ENCODE measurements at regions not wholly inside any gene's neighbourhood (a gene's known extent, or its start where the extent isn't known, plus 50 kb on each side); places are given as distances from the start of the nearest gene placed in this dataset.

- no peak for DNase-seq (ENCODE audit: low spot score)
These were observed 509.2 kb downstream of the TDRD15 start for GRCh38 chr2:21633015-21633414.

DNA sequence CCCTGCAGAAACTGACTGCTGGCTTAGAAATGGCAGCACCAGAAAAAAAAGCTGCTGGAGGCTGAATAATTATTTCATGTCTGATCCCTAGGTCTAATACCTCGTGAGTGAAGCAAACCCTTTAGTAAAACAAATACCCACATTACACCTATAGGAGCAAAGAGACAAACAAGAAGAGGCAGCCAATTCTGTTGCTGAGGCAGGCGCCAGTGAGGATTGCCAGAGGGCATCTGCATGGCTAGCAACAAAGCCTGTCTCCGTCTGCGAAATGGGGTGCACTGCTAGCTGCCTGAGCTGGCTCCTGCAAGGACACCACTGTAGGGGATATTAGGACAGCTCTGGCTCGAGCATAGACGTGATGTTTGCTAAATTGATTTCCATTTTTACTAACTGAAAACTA, 509.7 kb downstream of the TDRD15 start:
- no peak for DNase-seq (ENCODE audit: low spot score)

DNA sequence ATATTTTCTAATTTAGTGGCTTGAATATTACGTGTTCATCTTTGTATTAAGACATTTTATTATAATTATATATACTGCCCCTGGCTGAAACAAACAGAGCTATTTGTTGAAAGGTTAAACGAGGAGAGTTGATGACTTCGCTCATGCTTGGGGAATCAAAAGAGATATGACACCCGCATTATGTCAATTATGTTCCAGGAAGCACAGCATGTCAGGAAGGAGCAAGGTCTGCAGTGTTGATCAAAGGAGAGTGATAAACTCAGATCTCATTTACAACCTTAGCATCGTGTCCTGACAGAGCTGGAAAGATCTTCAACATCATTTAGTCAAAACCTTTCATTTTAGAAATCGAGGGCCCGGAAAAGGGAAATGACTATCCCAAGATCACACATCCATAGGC, 510.1 kb downstream of the TDRD15 start:
- DNase-seq (ENCODE audit: low spot score), result no peak

- no peak for DNase-seq (ENCODE audit: low spot score)
These were observed 516.3 kb downstream of the TDRD15 start for GRCh38 chr2:21640046-21640445.

- no peak for DNase-seq (ENCODE audit: low spot score)
These were observed 518.9 kb downstream of the TDRD15 start for GRCh38 chr2:21642647-21643046.

- DNase-seq (ENCODE audit: low spot score), result no peak
These were observed 519.4 kb downstream of the TDRD15 start for GRCh38 chr2:21643180-21643579.

GRCh38 chr2:21644266-21644665, 520.5 kb downstream of the TDRD15 start:
- no peak for DNase-seq (ENCODE audit: low spot score)

GRCh38 chr2:21646345-21646744, 522.6 kb downstream of the TDRD15 start:
- DNase-seq (ENCODE audit: low spot score), result no peak

GRCh38 chr2:21650569-21650968, 526.8 kb downstream of the TDRD15 start:
- no peak for DNase-seq (ENCODE audit: low spot score)

DNA sequence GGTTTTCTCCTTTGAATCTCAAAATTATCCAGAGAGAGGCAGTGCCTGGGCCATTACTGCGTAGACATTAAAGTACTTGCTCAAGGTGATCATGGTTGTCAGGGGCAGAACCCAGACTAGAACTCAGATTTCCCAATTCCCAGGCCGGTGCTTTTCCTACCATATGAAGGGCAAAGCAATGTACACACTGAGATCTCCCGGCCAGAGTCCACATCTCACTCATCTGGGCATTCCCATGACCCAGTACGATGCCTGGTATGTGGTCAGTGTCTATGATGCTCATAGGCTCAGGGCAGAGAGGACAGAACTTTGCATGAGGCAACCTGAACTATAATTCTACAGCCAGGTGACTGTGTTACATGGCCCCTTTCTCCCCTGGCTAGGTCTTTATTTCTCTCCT, 531.4 kb downstream of the TDRD15 start:
- DNase-seq (ENCODE audit: low spot score), result no peak

- no peak for DNase-seq (ENCODE audit: low spot score)
These were observed 532.7 kb downstream of the TDRD15 start for GRCh38 chr2:21656330-21657075.

DNA sequence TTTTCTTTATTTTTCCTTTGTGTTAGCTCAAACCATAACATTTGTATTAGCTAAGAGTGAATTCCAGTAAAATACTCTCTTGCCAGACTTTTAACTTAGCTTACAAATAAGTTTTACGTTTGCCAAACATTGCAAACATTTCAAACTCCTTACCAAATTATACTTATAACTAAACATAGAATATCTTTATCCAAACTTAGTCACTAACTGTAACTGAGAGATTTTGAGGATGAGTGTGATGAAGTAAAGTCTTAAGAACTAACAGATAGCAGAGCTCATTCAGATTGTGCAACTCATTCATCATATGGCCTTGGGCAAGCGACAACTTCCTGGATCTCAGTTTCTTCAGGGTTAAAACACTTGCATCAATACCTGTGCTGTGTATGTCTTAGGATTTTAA, 533.7 kb downstream of the TDRD15 start:
- DNase-seq (ENCODE audit: low spot score), result no peak

- DNase-seq (ENCODE audit: low spot score), result no peak
These were observed 534.5 kb downstream of the TDRD15 start for GRCh38 chr2:21658269-21658668.

DNA sequence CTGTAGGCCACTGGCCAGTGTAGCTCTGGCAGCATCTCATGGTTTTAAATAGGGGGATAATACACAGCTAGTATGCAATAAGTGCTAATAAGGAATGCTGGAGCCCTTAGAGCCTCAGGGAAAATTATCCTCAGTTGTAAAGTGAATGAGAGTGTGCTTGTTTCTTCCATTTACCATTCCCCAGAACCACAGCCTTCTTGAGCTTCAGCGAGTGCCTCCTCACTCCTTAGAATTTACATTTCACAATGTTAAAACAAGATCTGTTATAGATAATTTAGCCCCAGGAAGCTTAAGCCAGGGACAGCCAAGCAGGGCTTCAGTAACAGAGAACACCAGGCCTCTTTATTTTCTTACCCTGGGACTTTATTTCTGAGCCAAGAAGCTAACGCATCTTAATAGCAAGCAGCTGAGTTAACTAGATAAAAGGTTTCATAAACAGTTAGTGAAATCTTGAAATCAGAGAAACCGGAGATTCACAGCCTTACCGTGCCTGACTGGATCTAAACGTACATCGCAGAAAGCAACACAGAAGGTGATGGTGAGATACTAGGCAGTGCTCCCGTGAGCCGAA, 535.2 kb downstream of the TDRD15 start:
- DNase-seq (ENCODE audit: low spot score), result no peak

GRCh38 chr2:21664083-21664482, 540.3 kb downstream of the TDRD15 start:
- DNase-seq (ENCODE audit: low spot score), result no peak

DNA sequence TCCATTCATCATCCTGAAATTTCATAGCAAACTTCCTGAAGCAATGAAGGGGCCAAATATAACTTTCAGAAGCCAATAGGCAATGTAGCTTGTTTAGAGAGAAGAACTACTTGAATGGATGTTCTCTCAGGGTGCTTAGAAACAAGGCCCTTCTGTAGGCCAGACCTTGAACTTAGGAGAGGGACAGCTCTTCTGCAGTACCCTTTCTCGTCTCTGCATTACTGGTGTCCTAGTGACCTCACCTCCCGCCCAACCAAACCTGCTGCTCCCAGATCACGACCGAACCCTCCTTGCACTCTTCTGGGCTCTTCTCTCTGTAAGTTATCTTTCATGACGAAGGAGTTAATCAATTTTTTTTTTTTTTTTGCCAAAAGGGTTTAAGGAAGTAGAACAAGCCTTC, 543.9 kb downstream of the TDRD15 start:
- no peak for DNase-seq (ENCODE audit: low spot score)

DNA sequence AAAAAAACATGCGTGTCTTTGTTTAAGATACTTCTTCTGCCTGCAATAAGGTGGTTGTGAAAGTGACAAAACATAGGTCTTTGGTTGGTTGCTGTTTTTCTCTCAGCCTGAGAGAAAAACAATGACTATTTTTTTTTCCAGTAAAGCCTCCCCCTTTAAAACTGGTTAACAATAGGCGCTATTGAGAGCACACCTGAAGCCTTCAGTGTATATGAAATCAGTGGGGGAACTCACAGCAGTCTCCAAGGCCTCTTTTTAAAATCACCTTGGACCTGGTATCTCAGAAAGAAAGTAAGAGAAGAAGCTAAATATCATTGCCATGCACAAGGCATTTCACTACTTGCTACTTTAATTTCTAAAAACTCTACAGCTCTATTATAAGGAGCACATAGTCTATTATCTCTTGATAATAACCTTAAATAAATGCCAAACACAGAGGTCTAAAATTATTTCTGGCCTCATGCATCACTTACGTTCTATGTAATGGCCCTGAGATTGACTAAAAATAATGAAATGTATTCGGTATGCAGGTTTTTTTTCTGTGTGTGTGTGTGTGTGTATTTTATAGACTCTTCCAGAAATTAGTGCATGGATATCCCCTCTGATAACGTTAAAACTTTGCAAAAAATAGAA, 544.4 kb downstream of the TDRD15 start:
- no peak for DNase-seq (ENCODE audit: low spot score)

DNA sequence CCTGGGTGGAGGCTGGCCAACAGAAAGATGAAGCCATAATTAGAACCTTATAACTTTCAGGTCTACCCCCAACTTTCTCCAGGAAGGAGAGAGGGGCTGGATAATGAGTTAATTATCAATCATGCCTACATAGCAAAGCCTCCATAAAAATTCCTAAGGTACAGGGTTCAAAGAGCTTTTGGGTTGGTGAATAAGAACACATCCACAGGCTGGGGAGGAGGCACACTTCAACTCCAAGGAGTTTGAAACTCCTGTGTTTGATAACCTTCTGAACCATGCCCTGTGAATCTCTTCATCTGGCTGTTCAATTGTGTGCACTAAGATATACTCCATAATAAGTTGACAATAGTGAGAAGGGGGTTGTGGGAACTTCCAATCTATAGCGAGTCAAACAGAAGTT, 552.3 kb downstream of the TDRD15 start:
- DNase-seq (ENCODE audit: low spot score), result no peak

DNA sequence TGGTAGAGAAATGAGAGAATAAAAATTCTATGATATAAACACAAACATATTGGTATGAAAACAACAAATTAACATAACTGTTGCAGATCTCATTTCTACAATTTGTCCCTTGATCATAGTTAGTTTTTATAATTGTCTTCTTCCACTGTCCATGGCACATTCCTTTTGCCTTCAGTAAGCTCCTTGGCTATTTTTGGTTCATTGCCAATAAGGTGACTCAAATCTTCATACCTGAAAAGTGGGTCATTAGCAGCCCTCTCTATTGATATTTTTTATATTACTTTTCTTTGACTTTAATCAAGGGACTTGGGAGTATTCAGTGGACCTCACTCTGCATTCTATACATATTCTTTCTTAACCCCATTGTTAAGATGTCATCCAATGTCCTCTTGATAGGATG, 552.9 kb downstream of the TDRD15 start:
- no peak for DNase-seq (ENCODE audit: low spot score)

GRCh38 chr2:21683838-21684237, 560.1 kb downstream of the TDRD15 start:
- DNase-seq (ENCODE audit: low spot score), result no peak

- DNase-seq (ENCODE audit: low spot score), result no peak
These were observed 563.8 kb downstream of the TDRD15 start for GRCh38 chr2:21687589-21687988.

- no peak for DNase-seq (ENCODE audit: low spot score)
These were observed 566.2 kb downstream of the TDRD15 start for GRCh38 chr2:21690005-21690404.

DNA sequence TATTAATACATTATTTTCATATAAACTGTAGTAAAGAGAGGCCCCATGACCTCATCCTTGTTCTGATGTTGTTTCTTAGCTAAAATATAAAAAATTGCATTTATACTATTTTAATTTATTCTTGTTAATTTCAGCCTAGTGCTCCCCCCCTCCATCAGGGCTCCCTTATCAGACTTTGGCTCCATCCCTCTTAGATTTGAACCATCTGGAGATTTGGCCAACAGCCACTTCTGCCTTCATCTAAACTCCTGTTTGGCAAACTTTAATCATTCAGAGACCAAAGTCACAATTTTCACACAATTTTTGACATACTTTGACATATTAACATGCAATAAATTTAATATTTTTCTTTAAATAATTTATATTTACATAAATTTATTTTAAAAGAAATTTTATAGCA, 569.3 kb downstream of the TDRD15 start:
- DNase-seq (ENCODE audit: low spot score), result no peak
